MCF 10A (cell line): ENCODE measurements at regions not wholly inside any gene's neighbourhood (a gene's known extent, or its start where the extent isn't known, plus 50 kb on each side); places are given as distances from the start of the nearest gene placed in this dataset.

Source experiments
- BruUV-seq: library from RNA; stranded (reverse); fragments of 400-500 nt; replicated peaks from 2 replicates; lab custom pipeline; 2021; lab: Mats Ljungman, UMichigan
- CTCF ChIA-PET: fragments of 300-600 bp; sonication (Branson Sonifier 250); formaldehyde crosslinking; extraction: SDS; loops from one replicate; lab custom pipeline; 2021; ENCODE audit warnings: antibody characterized with exemption, inconsistent platforms; lab: Yijun Ruan, JAX
- POLR2A ChIA-PET: fragments of 300-600, 350-650 bp; sonication (Branson Sonifier 250); formaldehyde crosslinking; extraction: SDS; loops from one replicate; lab custom pipeline; 2020; ENCODE audit warnings: antibody characterized with exemption, inconsistent platforms; lab: Yijun Ruan, JAX
- DNase-seq: peaks from one replicate; pipeline ENCODE4 v3.0.0-alpha.2; 2018; ENCODE audit not compliant: unreplicated experiment
- H3K27ac Mint-ChIP-seq: one replicate; pipeline ENCODE4 v1.8.0; 2022; ENCODE audit warnings: mild to moderate bottlenecking, low read depth, mixed read lengths; ENCODE audit not compliant: unreplicated experiment
- H3K27me3 Mint-ChIP-seq: one replicate; pipeline ENCODE4 v1.8.0; 2022; ENCODE audit warnings: mixed read lengths; ENCODE audit not compliant: insufficient read depth, unreplicated experiment
- H3K36me3 Mint-ChIP-seq: one replicate; pipeline ENCODE4 v1.8.0; 2022; ENCODE audit warnings: mild to moderate bottlenecking, moderate library complexity, mixed read lengths; ENCODE audit not compliant: insufficient read depth, unreplicated experiment
- H3K4me1 Mint-ChIP-seq: one replicate; pipeline ENCODE4 v1.8.0; 2022; ENCODE audit warnings: mixed read lengths; ENCODE audit not compliant: insufficient read depth, unreplicated experiment
- H3K4me3 Mint-ChIP-seq: one replicate; pipeline ENCODE4 v1.8.0; 2022; ENCODE audit warnings: mild to moderate bottlenecking, moderate library complexity, mixed read lengths; ENCODE audit not compliant: unreplicated experiment
- H3K9me3 Mint-ChIP-seq: one replicate; pipeline ENCODE4 v1.8.0; 2022; ENCODE audit warnings: mixed read lengths; ENCODE audit not compliant: unreplicated experiment
- intact Hi-C: fragments of 100-400 bp; cut with micrococcal nuclease; formaldehyde crosslinking; loops from 2 replicates; pipeline ENCODE4 v1.14.1; 2022
- TF ChIP-seq, protein P1 (sequence below): fragments of 200-600 bp; IDR thresholded peaks from one replicate; pipeline ENCODE4 v1.8.0; 2022; ENCODE audit warnings: antibody characterized with exemption, mild to moderate bottlenecking; ENCODE audit not compliant: unreplicated experiment

- BruUV-seq, result no TSS peak
- no peaks in the 10 kb centered on the region for H3K27me3 Mint-ChIP-seq
- TF ChIP-seq, protein P1, sequence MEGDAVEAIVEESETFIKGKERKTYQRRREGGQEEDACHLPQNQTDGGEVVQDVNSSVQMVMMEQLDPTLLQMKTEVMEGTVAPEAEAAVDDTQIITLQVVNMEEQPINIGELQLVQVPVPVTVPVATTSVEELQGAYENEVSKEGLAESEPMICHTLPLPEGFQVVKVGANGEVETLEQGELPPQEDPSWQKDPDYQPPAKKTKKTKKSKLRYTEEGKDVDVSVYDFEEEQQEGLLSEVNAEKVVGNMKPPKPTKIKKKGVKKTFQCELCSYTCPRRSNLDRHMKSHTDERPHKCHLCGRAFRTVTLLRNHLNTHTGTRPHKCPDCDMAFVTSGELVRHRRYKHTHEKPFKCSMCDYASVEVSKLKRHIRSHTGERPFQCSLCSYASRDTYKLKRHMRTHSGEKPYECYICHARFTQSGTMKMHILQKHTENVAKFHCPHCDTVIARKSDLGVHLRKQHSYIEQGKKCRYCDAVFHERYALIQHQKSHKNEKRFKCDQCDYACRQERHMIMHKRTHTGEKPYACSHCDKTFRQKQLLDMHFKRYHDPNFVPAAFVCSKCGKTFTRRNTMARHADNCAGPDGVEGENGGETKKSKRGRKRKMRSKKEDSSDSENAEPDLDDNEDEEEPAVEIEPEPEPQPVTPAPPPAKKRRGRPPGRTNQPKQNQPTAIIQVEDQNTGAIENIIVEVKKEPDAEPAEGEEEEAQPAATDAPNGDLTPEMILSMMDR, result no peak
- no peaks in the 10 kb centered on the region for H3K36me3 Mint-ChIP-seq
- DNase-seq, result no peak
- H3K4me3 Mint-ChIP-seq, result no peak overlapping the region
- no peaks in the 10 kb centered on the region for H3K9me3 Mint-ChIP-seq
- no peak overlapping the region for H3K27ac Mint-ChIP-seq
- H3K4me1 Mint-ChIP-seq, result peaks cover 14% of the 10 kb centered on the region
- CTCF ChIA-PET, result interaction anchor here (0.6 kb wide), 2 partner anchors 390 to 599 kb away, joined by 3 read pairs; no protein-coding TSS in a partner anchor
- POLR2A ChIA-PET, result interaction anchor here (0.5 kb wide), 1 partner anchor 455 kb away, joined by 3 read pairs; no protein-coding TSS in a partner anchor
- intact Hi-C loops, result no loop called here
These were observed 464.5 kb downstream of the ICE1 start for GRCh38 chr5:5886812-5887486.

- intact Hi-C loops, result no loop called here
These were observed 463.9 kb downstream of the ICE1 start for GRCh38 chr5:5886353-5886752.

GRCh38 chr5:5885782-5886181, 463.3 kb downstream of the ICE1 start:
- Mint-ChIP-seq H3K9me3 (no peaks in the 10 kb centered on the region), H3K4me3 (no peak overlapping the region), H3K36me3 (no peaks in the 10 kb centered on the region), H3K27ac (no peak overlapping the region), H3K27me3 (no peaks in the 10 kb centered on the region), H3K4me1 (peaks cover 2% of the 10 kb centered on the region)
- TF ChIP-seq, protein P1, result no peak
- DNase-seq, result no peak
- ChIA-PET CTCF (no interaction called here), POLR2A (no interaction called here)
- intact Hi-C loops, result no loop called here
- no TSS peak for BruUV-seq

More at GRCh38 chr5:5886353-5886752, 463.9 kb downstream of the ICE1 start:
- DNase-seq, result no peak
- no peak overlapping the region for H3K4me3 Mint-ChIP-seq
- peaks cover 8% of the 10 kb centered on the region for H3K4me1 Mint-ChIP-seq
- TF ChIP-seq, protein P1, result no peak
- no TSS peak for BruUV-seq
- no peak overlapping the region for H3K27ac Mint-ChIP-seq
- H3K27me3 Mint-ChIP-seq, result no peaks in the 10 kb centered on the region
- no peaks in the 10 kb centered on the region for H3K9me3 Mint-ChIP-seq
- CTCF ChIA-PET, result interaction anchor here (0.6 kb wide), 1 partner anchor 390 kb away, joined by 3 read pairs; no protein-coding TSS in a partner anchor
- POLR2A ChIA-PET, result no interaction called here
- H3K36me3 Mint-ChIP-seq, result no peaks in the 10 kb centered on the region

DNA sequence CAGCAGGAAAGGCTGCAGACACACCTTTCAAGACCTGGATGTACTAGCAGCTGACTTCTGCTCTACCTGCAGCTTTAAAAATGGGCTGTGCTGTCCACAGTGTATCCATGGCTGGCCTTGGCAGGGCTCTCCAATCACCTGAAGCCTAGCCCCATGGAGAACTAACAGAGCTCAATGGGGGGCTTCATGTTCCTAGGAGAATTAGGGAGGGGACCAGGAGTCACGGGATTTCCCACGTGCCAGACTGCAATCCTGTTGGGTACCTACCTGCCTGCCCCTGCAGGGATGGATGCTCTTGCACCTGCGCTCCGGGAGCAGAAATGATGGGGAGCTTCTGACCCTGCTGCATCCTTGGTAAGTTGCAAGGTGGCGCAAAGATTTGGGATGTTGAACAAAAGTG, 462.1 kb downstream of the ICE1 start:
- Mint-ChIP-seq H3K27ac (no peak overlapping the region), H3K4me1 (no peaks in the 10 kb centered on the region), H3K27me3 (no peaks in the 10 kb centered on the region), H3K4me3 (no peak overlapping the region), H3K9me3 (no peaks in the 10 kb centered on the region), H3K36me3 (no peaks in the 10 kb centered on the region)
- TF ChIP-seq, protein P1, result no peak
- DNase-seq, result no peak
- intact Hi-C loops, result no loop called here
- ChIA-PET CTCF (no interaction called here), POLR2A (no interaction called here)
- BruUV-seq, result no TSS peak
